Activated CD4-positive, alpha-beta T cell treated with anti-CD3 and anti-CD28 coated beads, Interleukin-2, amount 50 U/mL, for 48 hours (primary cell): ENCODE measurements at regions not wholly inside any gene's neighbourhood (a gene's known extent, or its start where the extent isn't known, plus 50 kb on each side); places are given as distances from the start of the nearest gene placed in this dataset.

Experiments
- DNase-seq, 2 experiments: peaks; one replicate each; pipeline ENCODE4 v3.0.0-alpha.2; 2020

DNA sequence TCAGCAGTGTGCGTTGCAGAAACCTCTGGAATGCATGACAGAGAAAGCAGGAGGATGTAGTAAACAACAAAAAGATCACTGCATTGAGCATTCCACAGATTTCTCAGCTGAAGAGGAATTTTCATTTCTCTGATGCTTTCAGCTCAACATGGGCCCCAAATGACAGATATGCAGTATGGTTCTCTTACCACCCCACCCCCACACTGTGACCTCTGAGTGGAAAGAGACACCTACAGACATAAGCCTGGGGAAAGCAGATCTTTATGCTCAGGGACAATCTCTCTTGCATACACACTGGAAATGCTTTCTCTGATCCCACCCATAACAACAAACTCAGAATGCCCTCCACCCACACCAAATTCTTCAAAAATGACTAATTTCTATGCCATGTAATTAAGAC, 983.7 kb upstream of the LCORL start:
- no peak for DNase-seq

DNA sequence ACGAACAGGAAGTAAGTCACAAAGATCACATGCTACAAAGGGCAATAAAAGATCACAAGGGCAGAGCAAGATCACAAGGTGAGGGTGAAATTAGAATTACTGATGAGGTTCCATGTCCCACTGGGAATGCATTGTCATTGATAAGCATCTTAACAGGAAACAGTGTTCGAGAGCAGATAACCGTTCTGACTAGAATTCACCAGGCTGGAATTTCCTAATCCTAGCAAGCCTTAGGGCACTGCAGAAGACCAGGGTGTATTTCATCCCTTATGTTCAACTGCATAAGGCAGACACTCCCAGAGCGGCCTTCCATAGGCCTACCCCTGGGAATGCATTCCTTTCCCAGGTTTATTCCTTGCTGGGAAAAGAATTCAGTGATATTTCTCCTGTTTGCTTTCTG, 980.6 kb upstream of the LCORL start:
- DNase-seq = no peak

DNA sequence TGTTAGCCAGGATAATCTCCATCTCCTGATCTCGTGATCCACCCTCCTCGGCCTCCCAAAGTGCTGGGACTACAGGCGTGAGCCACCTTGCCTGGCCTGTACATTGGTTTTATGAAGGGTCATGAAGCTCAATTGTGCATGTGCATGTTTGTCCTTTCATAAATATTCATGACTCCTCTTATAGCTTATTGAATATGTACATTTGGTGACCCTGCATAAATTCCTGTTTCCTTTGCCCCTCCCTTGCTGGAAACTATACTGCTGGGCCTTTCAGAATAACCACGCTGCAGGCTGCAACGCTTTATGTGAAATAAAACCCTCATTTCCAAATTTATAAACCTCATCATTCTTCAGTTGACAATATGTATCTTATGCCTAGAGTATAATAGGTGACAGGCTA, 978.0 kb upstream of the LCORL start:
- no peak for DNase-seq

DNA sequence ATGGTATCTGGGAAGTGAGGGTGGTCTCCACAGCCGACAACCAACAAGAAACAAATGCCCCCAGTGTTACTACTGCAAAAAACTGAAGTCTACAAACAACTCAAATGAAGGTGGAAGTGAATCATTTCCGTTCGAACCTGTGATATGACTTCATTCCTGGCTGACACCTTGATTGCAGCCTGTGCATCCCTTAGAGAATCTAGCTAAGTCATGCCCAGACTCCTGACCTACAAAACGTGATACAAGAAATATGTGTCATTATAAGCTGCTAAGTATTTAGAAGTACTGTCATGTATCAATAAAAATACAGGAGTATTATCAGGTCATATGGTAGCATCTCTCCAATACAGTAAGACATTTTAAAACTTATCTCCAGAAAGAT, 959.7 kb upstream of the LCORL start:
- no peak for DNase-seq

DNA sequence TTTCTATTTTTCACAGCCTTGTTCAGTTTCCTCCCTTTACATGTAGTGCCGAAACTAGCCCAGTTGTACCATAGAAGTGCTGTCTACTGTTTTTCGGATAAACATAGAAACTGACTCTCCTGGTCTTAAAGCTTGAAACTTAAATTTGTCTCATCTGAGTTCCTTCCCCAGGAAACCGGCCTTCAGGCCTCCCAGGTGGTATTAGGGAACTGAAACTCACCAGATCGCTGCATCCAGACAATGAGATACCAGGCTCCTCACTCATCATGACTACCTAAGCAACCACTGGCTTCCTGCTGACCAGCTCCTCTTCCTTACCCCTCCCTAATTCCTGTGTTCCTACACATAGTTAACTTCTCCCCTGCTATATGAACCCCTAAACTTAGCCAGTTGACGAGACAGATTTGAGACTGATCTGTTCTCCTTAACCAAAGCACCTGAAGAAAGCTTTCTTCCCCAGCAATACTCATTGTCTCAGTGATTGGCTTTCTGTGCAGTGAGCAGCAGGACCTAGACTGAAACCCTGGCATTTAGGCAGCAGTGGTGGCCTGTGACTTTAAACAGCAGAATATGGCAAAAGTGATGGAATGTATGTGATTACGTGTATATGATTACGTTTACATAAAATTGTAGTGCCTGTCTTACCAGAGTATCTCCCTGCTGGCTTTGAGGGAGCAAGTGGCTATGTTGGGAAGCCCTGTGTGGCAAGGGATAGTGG, 959.1 kb upstream of the LCORL start:
- DNase-seq = no peak

DNA sequence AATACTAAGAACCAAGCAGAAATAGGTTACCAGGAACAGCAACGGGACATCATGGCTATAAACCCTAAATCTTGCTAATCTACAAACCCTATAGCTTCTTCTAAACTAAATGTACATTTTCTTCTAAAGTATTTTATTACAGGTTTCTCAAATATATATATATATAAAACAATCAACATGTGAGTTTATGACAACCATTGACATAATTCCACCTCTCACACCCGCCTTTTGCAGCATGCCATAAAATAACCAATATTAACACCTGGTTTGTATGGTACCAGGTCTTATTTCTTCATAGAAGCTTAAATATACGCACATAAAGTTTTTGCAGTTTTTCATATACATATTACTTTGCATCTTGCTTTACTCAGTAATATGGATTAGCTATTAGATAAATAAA, 955.3 kb upstream of the LCORL start:
- DNase-seq = no peak

DNA sequence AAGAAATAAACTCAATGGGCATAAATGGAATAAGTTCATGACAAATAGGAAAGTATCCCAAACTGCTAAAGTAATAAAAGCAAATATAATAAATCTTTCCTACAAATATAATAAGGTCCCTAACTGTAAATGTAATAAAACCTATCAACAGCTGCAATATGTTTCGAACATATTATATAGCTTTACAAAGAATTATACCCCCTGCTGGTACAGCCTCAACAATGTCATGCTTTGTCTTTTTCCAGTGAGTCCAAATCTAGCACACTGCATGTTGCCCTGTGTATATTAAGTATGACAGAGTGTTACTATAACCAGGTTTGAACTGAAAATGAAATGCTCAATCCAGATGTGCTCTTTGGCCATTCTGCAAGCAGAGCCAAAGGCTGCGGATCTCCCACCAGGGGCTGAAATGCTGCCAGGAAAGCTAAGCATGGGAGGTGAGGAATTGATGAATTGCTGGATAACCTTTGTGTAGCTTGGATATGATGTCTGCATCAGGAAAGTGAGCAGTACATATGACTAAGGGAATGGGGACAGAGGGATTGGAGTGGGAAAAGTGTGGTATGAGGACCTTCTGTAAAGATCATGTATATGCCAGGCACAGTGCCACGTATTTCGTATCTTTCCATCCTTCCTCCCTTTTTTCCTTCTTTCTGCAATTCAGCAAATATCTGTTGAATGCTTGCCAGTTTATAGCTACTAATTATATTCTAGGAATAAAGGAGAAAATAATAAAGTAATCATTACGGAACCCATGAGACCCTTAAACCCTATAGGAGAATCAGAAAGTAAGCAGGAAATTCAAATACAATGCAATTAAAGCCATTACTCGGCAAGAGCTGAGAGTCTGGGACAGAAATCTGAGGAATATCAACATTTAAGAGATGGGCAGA, 954.6 kb upstream of the LCORL start:
- no peak for DNase-seq

DNA sequence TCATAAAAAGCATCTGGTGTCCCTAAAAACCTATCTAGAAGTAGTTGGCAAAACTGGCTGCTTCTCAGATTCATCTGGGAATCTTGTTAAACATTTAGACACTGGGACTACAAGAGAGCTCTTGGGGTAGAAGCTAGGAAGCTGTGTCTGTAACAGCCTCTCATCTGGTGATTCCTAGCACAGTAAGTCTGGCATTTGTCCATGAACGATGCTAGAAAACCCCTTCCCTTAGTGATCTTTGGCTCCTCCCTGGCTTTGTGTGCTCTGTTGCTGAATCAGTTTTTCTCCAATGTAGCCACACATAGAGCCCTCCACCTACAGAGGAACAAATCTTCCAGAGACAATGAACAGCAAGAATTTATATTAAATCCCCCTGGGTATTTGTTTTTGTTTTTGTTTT, 951.7 kb upstream of the LCORL start:
- DNase-seq = no peak

DNA sequence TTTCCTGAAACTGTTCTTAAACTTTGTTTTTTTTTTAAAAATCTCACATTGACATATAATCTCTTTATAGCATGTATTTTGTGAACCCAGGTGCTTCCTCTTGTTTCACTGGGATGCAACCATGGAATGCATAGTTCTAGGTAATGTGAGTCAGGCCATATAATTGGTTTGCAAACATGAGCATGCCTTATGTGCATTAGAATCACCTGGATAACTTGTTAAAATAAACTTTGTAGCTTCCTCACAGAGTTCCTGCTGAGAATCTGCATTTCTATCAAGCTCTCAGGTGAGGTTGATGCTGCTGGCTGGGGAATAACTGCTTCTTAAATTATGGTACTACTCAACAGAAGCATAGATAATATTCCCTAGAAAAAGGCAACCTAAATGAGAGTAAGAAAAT, 940.3 kb upstream of the LCORL start:
- no peak for DNase-seq

DNA sequence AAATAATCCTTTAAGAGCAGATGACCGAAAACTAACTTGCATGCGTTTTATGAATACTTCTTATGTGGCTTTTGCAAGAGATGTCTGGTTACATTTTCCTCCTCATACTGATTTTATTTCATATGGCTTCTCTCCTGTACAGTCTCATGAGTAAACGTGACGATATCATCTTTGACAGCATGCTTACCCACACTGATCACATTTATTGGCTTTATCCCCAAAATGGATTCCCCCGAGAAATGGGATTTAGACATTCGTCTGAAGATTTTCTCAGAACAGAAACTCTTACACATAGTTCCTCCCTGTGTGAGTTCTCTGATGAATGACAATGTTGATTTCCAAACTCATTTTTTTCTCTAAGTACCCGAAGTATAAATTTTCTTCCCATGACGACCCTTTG, 939.7 kb upstream of the LCORL start:
- no peak for DNase-seq

DNA sequence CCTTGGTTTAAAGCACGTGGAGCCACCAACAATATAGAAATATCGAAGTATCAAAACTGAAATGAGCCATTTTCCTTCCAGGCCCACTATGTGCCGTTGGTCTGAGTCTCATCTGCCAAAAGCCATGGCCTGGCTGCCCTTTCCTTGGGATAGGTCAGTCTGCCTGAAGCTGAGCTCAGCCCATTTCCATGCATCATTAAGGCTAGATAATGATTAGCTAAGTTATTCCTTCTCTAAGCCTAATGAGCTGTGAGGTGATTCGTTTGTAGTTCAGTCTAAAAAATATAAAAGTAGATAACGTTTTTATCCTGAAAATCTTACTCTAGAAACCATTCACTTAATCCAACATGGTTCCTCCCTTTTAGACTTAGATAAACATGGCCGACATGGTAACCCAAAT, 936.2 kb upstream of the LCORL start:
- DNase-seq = no peak

DNA sequence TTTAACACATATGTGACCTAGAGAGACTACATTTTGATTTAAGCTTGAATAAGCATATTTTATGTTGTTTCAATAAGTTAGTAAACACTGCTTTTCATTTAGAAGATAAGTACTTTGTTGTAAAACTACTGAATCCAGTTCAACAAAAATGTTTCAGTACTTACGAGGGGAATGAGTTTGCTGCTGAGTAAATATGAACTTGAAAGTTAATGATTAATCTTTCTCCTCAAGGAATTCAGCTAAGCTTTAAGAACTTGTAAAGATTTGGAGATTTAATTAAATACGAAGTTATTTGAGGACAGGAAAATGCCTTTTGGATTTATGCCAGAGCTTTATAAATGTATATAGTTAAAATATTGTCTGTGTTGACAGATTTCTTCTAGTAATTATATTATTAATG, 933.0 kb upstream of the LCORL start:
- no peak for DNase-seq

DNA sequence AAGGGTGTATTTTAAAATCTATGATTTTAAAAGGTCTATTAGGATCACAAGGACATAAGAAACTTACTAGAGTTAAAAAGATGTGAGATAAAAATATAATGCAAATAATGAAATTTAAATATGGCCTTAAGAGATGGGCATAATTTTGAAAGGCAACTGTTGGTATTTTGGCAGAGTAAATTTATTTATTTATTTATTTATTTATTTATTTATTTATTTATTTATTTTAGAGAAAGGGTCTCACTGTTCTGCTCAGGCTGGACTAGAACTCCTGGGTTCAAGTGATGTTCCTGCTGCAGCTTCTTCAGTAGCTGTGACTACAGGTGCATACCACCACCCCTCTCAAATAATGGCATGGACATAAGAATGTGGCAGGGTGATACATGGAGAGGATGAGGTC, 932.1 kb upstream of the LCORL start:
- no peak for DNase-seq

DNA sequence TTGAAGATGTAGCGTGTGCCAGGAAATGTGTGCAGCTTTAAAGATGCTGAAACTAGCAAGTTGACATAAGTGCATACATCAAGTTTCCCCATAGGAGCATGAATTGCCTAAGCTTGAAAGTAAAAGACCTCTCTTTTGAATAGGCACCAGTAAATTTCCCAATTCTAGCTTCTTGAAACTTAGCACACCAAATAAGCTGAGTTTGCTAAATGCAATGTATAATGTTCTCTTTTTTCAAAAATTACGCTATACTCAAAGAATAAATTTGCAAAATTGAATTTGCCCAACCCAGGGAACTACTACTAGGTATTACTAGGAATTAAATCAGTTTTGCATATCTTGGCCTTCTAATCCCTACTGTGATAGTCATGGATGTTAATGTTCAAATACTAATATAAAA, 923.9 kb upstream of the LCORL start:
- no peak for DNase-seq

DNA sequence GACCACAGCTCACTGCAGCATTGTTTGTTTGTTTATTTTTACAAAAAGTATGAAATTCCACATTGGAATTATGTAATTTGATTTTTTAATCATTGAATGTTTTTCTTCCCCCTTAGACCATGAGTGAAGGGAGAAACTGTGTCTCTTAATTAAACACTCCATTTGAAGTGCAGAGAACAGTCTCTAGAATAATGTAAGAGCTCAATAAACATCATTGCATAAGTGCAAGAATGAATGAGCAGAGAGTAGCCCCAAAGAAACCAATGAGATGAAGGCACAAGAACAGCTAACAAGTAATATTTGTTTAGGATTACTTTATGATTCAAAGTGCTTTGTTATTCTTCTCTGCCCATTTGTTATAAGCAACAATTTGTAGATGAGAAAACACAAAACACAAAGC, 921.3 kb upstream of the LCORL start:
- no peak for DNase-seq

DNA sequence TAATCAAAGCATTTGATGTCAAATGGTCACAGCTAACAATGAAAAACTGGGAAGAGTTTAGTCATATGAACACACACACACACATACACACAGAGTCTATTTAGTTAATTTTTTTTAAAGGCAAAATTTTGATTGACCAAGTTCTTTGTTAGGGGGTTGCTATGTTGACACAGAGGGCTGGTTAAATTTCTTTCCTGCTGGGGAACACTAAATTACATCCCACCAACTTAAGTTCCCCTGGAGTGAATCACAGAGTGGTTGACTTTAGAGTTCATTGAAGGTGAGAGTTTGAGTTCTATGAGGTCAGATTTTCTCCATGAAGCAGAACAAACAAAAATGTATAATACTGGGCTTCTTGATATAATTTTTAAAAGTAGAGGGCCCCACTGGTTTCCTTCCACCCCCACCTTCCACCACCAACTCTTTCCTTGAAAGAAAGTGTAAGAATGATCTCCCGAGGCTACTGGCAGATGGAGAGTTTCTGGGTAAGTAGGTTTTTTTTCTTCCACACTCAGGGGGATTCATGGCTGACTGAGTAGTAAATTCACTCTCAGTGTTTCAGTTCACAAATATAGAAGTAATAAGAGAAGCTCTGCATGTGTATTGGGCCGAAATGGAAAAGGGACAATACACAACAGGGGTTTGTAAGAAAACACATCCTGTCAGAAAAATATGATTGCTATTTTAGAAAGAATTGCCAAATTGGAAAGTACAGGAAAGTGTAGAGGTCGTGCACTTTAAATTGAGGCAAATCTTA, 917.0 kb upstream of the LCORL start:
- DNase-seq = no peak

DNA sequence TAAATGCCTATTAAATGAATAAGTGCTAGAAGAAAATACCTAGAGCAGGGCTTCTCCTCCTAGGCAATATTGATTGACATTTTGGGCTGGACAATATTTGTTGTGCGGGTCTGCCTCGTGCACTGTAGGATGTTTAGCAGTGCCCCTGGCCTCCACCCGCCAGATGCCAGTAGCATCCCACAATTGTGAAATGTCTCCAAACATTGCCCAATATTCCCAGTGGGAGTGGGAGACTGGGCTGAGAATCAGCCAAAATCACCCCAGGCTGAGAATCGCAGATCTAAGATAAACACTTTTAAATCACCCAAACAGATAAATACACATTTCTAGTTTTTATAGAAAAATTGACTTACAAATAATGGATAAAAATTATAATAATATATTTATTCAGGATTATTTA, 916.2 kb upstream of the LCORL start:
- no peak for DNase-seq

DNA sequence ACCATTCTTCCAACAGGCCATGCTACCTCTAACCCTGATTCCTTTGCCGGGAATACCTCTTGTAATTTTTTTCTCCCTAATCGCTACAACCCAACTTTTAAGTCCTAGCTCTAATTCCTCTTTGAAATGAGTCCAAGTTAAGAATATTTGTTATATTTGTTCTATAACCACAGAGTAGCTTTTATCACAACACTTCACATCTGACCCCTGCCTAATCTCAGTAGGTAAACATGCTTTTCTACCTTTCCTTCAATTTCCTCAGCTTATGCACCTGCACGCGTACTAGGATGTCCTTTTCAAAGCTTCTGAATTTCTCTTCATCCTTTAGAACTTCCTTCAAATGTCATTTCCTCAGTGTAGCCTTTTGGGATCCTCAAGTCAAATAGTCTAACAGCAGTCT, 915.5 kb upstream of the LCORL start:
- DNase-seq = no peak

DNA sequence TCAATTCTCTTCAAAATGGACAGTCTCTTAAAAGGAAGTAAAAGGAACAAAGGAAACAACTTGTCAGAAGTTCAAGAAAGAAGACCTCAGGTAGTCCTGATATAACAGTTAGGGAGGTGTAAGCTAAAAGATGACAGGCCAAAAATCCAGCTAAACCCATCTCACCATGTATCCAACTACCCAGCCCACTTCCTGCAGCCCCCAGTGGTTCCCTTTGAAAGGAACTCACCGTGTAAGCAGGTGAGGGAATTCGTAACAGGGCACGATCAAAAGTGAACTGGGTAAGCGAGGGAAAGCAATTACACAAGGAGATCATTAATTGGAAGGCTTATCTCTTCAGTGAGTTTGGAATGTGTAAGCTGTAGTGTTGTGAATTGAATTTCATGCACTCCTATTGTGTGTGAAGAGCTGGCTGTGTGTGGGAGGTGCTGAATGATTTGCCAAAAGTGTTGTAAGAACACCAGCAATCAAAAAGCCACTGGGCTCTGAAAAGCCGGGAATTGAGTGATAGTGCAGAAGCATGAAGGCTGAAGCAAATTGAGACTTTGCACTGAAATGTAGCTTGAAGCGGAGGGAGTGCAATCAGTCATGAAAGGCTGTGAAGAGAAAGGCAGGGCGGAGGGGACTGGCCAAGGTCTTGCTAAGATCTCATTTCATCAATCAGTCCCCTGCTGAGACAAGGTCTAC, 914.2 kb upstream of the LCORL start:
- DNase-seq = no peak

DNA sequence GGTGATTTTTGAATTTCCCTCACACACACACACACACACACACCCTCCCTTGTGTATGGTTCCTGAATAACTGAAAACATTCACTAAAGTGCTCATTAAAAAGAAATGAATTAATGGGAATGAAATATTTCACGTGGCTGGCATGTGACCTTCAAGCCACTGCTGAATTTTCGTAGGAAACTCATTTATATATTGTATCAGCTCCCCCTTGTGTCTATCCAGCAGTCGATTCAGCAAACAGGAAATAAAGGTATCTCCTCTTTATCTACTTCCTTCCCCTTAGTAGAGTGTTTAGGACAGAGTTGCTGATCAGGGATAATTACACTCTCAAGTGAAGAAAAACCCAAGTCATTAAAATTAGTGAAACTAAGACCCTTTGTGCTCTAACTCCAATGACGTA, 912.6 kb upstream of the LCORL start:
- DNase-seq = no peak

DNA sequence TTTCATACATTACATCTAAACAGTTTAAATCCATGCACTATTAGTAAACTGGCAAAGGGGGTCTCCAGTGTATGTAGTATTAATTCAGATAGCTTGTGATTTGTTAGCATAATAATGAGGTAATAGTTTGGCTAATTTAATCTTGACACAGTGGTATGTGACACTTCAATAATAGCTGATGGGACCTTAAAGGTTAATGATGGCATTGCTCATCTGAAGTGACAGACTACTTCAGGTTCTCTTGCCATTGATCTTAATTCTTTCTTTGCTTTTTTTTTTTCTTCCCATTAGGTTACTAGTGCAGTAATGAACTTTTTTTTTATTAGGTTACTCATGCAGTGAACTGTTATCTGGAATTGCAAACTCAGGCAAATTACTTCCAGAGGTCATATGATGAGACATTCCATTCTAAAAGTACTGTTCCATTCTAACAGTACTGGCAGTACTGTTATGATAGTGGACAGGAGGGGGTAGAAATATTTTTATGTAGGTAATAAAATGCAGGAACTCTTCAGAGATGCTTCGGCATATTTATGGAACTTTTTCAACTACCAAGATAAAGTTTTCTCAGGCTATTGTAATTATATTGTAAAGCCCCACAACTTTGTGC, 911.3 kb upstream of the LCORL start:
- DNase-seq = no peak

DNA sequence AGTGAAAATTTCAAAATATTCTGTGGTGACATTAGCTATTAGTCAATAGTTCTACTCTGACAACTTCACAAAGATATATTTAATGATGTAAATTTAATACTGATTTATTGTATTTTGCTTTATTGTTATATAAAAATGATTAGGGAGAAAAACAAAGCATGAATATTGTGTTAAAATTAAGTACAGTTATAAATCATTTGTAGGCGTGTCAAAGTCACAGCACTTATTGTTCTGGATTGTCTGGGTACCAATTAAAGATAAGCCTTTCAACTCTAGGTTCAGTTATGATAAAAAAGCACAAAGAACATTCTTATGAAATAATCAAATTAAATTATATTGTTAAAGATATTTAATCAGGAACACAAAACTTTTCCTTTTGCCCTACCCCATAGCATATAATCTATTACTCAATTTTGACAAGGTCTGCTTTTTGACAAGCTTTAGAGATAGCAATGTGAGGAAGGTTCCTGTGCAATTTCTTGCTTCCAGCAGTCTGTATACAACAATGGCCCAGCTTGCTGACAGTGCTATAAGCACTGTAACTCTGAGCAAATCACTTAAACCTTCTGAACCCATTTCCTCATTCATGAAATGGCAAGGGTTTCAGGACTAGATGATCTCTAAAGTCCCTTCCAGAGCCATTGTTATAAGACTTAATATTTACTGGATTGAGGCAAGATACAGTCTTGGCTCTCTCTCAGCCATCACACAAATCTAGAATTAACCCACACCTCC, 910.3 kb upstream of the LCORL start:
- no peak for DNase-seq
